SH-SY5Y (cell line): ENCODE measurements at regions not wholly inside any gene's neighbourhood (a gene's known extent, or its start where the extent isn't known, plus 50 kb on each side); places are given as distances from the start of the nearest gene placed in this dataset.

ENCODE experiments used
- GATA2 ChIP-seq: IDR thresholded peaks from 2 replicates; pipeline ENCODE4 v1.6.1; 2011; ENCODE audit warnings: mild to moderate bottlenecking, low read depth, low read length
- GATA3 ChIP-seq: IDR thresholded peaks from 2 replicates; pipeline ENCODE4 v1.6.1; 2011; ENCODE audit warnings: low read depth, mild to moderate bottlenecking, low read length, moderate library complexity

DNA sequence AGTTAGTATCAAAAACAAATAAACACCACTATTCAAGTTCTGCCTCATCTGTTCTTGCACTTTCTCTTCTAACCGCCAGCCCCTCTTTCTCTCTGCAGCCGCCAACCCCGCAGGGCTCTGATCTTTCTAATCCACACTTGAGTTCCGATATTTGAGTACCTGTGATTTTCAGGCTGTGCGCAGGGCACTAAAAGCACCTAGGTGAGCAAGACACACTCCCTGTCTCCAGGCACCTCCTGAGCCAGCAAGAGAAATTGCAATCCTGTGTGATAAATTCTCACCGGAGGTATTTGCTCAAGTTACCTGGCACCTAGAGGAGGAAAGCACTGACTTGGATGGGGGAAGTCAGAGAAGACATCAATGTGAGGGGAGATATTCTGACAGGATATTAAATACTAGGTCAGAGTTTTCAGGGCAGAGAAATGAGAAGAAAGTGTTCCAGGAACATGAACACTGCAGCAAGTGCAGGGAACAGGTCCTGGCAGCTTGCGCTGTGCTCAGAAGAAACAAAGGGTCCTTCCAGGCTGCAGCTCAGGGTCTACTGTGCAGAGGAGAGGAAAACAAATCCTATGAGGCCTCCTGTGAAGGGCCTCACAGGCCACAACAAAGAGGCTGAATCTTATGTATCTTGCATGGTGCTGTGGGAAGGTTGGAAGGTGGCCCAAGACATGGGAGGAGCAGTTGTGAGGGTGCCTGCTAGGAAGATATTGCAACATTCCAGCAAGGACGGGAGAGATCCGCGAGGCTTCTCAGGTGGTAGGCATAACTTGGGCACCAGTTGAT, 568.7 kb upstream of the MGMT start:
- TF ChIP-seq GATA2 (no peak), GATA3 (no peak)
